Fibroblast of upper back skin (primary cell): ENCODE measurements at regions not wholly inside any gene's neighbourhood (a gene's known extent, or its start where the extent isn't known, plus 50 kb on each side); places are given as distances from the start of the nearest gene placed in this dataset.
A peak's percentile ranks its signal among the peaks of the same experiment; 100 is the strongest.

Source experiments
- DNase-seq: peaks from one replicate; pipeline ENCODE4 v3.0.0-alpha.2; 2013

DNA sequence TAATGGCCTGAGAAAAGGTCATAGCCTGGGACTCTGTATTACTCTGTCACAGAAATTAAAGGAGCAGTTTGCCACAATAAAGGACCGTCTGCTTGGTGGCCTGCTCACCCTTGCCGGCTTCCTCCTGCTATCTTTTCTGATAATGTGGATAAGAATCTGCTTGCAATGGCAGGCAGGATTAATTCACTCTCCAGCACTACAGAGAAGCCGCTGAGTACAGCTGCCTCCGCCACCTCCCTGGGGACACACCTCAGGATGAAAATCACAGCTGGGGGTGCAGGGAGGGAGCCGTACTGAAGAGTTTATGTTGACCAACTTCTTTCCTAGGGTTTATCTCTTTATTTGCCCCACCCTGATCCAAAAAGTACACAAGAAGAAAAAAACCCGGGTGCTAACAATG, 245.9 kb upstream of the RPL38 start:
- DNase-seq, result no peak

GRCh38 chr17:73958453-73958852, 245.0 kb upstream of the RPL38 start:
- DNase-seq, result no peak

- no peak for DNase-seq
Observed at GRCh38 chr17:73960469-73960868, 243.0 kb upstream of the RPL38 start.

- no peak for DNase-seq
Observed at GRCh38 chr17:73962308-73962707, 241.2 kb upstream of the RPL38 start.

DNA sequence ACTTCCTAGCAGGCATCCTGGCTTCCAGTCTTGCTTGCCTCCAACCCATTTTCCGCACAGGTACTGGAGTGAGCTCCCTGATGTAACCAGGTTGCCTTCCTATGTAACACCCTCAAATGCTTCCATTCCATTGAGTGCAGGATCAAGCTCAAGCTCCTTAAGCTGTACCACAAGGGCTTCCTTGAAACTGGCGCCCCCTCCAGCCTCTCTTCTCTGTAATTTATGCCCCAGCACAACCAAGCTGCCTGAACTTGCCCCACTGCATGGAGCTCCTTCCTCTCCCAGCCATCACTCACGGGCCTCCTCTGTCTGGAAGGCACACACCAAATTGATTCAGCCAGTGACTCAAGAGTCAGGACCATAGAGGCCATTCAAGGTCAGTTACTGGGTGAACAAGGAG, 234.8 kb upstream of the RPL38 start:
- no peak for DNase-seq

DNA sequence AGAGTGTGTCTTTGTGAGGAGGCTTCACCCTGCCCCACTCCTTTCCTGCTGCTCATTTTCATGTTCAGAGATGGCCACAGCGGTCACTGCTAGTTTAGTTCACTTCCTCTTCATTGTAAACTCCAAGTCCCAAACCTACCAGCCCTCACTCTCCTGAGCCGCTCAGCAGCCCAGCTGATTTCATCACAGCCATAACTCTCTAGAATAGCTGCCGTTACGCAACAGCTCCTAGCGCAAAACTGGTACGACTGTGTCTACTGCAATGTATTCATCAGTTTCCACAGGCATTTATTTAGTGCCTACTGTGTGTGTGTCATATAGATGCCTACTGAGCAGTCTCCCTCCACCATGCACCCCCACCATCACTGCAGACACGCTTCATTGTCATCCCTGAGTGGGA, 233.5 kb upstream of the RPL38 start:
- DNase-seq, result no peak

DNA sequence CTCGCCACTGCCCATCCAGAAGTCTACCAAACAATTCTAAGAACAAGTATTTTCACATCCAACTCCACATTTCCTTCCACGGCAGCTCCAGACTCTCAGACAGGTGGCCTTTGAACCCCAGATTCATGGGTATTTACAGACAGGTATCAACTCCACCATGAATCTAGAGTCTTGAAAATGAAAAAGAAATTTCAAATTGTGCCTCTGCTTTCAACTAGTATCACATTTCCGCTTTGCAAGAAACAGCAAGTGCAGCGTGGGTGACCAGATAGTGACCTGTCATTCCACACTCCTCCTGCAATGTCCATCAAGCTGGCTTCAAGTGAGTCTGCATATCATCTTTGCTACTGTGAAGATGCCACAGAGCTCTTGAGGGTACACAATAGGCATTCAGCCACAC, 232.4 kb upstream of the RPL38 start:
- DNase-seq, result no peak

DNA sequence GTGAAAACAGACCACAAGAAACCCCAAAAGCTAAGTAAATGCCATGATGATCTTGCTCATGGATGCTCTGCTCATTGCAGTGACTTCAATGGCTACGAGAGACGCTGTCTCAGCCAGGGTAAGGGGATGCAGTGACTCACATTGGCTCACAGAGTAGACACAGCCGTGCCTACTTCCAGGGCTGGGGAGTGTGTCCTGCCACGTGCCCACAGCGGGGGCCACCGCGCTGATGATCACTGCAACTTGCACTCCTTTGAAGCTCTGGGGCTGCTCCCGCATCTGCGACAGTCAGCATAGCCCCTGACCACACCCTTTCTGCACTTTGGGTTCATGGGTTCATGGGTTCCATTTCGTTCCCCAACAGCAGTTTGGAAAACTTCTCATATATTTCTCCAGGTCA, 231.4 kb upstream of the RPL38 start:
- DNase-seq, result no peak

- no peak for DNase-seq
Observed at GRCh38 chr17:73972901-73973300, 230.6 kb upstream of the RPL38 start.

DNA sequence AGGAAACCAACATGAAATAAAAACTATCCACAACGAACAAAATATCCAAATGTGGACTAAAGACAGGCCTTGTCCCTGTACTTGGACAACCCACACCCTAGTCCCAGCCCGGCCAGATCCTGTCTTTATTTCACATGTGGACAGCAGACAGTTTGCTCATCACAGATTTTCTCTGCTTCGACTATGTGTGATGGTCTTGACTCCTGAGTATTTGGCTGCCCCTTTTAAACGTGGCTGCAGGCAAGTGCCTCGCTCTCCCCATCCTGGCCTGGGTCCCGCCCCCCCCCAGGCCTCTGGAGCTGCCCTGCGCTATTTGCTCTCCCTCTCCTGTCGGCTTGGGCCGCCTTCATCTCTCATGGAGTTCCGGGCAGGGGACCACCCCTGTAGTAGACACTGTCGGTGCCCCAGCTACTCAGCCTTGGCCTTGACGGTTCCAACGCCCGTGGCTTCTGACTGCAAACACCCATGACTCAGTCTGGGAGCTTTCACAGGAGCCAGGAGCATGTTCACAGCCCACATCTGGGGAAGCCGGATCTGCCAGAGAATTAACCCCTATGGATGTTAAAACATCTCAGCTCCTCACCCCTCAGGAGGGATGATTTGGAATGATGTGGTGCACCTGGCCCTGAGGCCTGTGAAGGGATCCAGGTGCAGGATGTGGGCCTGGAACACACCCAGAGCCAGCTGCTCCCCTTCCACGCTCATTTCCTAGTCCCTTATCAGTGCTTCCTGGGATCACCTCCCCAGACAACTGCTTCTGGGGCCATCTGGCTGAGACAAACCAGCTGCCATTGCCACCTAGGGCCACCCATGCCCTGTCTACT, 229.7 kb upstream of the RPL38 start:
- peak; percentile 13 for DNase-seq

- DNase-seq, result no peak
Observed at GRCh38 chr17:73974536-73974935, 228.9 kb upstream of the RPL38 start.

DNA sequence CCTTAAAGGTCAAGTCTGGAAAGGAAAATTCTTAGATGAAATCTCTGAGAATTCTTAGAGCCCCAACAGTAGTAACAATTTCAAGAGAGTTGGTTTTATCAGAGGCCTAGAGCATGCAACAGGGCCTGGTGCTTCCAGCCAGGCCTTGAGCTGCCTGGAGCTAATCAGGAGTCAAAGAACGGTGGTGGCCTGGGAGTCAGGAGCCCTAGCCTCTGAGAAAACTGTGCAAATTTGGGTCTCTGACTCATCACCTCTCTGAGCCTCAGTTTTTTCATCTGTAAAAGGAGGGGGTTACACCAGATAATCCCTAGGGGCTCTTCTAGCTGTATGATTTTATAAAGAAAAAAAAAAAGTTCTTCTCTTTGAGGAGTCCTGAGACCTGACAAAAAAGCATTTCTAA, 227.3 kb upstream of the RPL38 start:
- no peak for DNase-seq

DNA sequence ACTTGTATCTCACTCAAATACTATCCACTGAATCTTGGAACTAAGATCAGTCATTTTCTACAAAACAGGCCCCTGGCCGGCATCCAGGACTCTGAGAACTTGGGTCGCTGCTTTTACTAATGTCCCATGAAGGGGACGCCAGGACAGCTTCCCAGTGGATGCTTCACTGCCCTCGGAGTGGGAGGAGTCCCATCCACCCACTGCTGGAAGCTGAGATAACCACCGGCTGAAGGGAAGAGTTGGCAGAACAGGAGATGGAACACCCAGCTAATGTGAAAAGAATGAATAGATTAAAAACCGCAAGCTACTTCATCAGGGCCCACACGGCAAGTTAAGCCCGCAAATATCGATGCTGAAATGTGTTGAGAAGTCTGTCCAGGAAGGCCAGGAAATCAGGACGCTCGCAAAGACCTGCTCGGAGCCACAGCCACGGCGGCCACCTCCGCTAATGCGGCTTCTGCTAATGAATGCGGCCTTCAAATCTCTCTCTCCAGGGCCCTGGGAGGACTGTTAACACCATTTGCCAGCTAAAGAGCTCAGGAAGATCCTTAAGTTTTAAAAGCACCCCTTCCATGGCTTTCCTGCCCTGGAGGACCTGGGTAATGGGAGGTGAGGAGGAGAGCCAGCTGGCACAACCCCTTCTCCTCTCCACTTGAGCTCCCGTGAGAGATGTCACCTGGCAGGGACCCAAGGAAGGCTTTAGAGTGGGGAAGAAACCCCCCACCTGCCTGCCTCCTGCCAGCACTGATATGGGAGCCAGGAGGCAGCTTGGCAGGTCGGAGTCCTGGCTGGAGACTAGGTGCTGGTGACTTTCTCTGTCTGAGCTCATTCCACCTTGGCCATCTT, 226.6 kb upstream of the RPL38 start:
- peak; percentile 44 for DNase-seq

DNA sequence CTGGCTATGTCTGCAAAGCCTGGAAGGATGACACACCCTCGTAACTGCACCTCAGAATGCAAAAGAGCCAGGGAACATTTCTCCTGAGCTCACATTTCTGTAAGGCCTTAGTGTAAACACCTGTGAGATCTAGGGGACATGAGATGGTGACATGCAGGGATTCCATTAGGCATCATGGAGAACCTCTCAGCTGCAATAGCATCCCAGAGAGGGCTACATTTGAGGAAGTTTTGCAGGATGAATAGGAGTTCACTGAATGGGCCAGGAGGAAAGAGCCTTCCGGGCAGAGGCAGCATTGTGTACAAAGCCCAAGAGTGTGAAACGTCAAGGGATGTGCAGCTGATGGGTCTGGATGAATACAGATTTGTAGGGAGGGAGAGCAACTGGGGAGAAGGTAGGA, 223.0 kb upstream of the RPL38 start:
- no peak for DNase-seq

DNA sequence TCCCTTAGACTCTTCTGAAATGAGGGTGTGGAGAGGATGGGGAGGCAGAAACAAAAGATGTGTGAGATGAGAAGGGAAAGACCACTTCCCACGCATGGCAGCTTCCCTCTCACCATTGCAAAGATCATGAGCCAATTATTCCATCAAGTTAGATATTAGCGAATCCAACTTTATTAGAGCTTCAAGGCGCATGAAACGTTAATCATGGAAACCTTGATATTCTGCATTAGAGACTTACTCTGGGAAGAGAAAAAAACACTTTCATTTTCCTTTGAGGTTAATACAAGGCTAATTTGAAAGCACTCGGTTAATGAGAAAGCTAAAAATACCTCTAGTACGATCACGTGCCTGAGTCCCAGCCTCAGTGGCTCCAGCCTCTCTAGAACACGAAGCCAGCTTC, 220.6 kb upstream of the RPL38 start:
- no peak for DNase-seq

DNA sequence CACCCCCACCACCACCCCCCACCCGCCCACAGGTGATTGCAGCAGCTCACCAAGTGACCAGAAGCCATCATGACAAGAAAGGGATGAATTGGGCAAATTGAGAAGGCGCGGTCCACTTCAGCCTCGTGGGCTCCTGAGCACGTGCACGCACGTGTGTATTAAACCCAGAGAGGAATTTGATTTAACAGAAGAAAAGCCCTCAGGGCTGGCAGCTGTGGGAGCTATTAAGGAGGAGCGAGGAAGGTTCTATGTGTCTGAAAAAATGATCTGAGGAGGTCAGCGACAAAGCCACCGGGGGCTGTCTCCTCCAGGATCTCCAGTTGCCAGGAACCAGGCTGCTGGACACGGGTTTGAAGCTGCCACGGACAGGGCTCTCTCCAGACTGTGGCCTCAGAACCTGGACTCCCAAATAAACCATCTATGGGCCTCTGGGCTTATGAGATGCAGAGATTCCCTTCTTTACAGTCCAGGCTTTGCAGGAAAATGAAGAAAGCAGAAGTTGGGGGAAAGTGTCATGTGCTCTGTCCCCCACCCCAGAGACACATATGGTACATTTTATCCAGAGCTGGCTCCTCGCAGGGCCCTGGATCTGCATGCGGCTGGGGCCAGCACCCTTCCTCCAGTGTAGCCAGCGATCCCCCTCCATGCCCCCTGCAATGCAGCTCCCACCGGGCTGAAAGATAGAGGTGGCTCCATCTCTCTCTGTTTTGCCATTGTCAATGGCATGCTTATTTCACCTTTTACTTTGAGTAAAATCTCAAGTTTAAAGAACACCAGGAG, 219.7 kb upstream of the RPL38 start:
- no peak for DNase-seq

- DNase-seq, result no peak
Observed at GRCh38 chr17:73984941-73985340, 218.5 kb upstream of the RPL38 start.

DNA sequence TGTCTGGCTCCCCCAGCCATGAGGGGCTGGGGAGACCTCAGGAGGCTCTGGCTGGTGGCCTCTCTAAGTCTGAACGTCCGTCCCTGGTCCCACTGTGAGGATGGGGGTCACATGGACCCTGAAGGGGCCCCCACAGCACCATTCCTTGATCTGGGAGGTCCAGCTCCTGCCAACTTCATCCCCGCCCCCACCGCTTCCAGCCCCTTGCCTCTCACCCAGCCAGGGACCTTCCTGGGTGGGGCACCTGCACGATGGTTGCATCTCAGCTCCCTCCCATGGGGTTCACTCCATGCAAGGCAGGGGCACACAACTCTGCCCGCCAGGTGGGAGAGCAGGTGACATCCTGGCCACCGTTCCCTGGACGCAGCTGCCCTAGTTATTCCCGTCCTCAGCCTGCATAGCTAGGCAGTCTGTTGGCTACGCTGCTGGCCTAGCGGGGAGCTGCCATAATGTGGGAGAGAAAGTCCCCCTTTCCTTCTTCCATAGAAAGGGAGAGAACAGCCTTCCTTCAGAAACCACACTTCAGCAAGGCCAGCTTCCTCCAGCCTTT, 217.9 kb upstream of the RPL38 start:
- no peak for DNase-seq

- DNase-seq, result no peak
Observed at GRCh38 chr17:73986641-73987177, 216.8 kb upstream of the RPL38 start.

- DNase-seq, result no peak
Observed at GRCh38 chr17:73987395-73987794, 216.1 kb upstream of the RPL38 start.

DNA sequence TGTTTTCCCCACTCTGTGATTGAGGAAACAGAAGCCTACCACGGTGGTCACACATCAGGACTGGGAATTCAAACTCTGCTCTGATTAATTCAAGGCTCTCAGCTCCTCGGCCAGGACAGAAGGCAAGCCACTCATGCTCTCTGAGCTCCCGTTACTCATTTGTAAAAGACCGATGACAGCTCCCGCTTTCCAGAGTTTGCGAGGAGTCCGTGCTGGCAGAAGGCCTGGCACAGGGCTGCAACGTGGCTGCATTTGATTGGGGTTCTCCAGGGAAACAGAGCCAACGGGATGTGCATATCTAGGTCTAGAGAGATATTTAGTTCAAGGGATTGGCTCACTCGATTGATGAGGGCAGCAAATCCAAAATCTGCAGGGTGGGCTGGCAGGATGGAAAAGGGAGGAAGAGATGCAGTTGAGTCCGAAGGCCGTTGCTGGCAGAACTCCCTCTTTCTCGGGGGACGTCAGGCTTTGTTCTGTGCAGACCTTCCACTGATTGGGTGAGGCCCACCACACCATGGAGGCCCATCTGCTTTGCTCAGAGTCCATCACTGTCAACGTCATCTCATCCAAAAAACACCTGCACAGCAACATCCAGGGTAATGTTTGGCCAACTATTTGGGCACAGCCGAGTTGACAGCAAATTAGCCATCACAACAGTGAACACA, 215.5 kb upstream of the RPL38 start:
- no peak for DNase-seq

DNA sequence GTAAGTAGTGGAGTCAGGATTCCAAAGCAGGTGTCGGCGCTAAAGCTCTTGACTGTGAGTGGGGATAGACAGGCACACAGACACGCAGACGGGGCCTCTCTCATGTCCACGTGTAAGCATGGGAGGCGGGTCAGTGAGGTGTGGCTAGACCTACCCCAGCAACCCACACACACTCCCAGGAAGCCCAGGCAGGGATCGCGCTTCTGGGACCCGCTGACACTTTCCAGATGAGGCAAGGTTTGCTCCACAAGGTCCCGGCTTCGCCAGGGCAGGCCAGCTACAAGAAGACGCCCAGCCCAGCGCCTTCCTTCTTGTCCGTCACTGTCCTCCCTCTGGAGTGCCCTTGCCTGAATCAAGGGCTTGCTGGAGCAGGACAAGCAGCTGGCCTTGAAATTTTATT, 213.8 kb upstream of the RPL38 start:
- no peak for DNase-seq
